CD4-positive, alpha-beta T cell (primary cell): ENCODE measurements at regions not wholly inside any gene's neighbourhood (a gene's known extent, or its start where the extent isn't known, plus 50 kb on each side); places are given as distances from the start of the nearest gene placed in this dataset.

Experiments
- ATAC-seq: fragments of 200-7000 bp; cut with Tn5 transposase; one replicate; pipeline ENCODE4 v1.10.0; 2022; ENCODE audit warnings: mild to moderate bottlenecking; ENCODE audit not compliant: poor library complexity
- CTCF ChIA-PET: fragments of 350-600 bp; sonication (Branson Sonifier 250); formaldehyde crosslinking; loops from one replicate; lab custom pipeline; 2021; ENCODE audit warnings: antibody characterized with exemption, inconsistent platforms; lab: Charles Lee
- POLR2A ChIA-PET: fragments of 350-600 bp; sonication (Branson Sonifier 250); formaldehyde crosslinking; loops from one replicate; lab custom pipeline; 2021; ENCODE audit warnings: antibody characterized with exemption, inconsistent platforms; lab: Charles Lee
- DNase-seq, 14 experiments: peaks; one replicate each; pipeline ENCODE4 v3.0.0-alpha.2; 2013 to 2020; ENCODE audit warnings: mixed read lengths in 2 of 14
- H3K27ac ChIP-seq, 2 donors: one replicate each; pipeline versions ENCODE4 v1.5.1 to v1.7.0; 2013; ENCODE audit warnings: low read length in 2 of 2, low read depth in 1 of 2, mild to moderate bottlenecking in 1 of 2
- H3K27me3 ChIP-seq, 2 experiments: 1 replicate in 1 of 2; 2 replicates in 1 of 2; pipeline versions ENCODE4 v1.6.1 to v1.7.0; 2013; ENCODE audit warnings: low read length in 2 of 2, control low read depth in 1 of 2, mild to moderate bottlenecking in 1 of 2, moderate library complexity in 1 of 2; ENCODE audit not compliant: insufficient read depth in 2 of 2, control insufficient read depth in 1 of 2
- H3K36me3 ChIP-seq: one replicate; pipeline ENCODE4 v1.6.1; 2013; ENCODE audit warnings: low read length, control low read depth; ENCODE audit not compliant: insufficient read depth
- H3K4me1 ChIP-seq: one replicate; pipeline ENCODE4 v1.6.1; 2013; ENCODE audit warnings: low read length, control low read depth; ENCODE audit not compliant: insufficient read depth
- H3K4me3 ChIP-seq: one replicate; pipeline ENCODE4 v1.5.1; 2013; ENCODE audit warnings: mild to moderate bottlenecking, low read length, moderate library complexity
- H3K9me3 ChIP-seq, 2 experiments: 1 replicate in 1 of 2; 2 replicates in 1 of 2; pipeline versions ENCODE4 v1.6.1 to v1.7.0; 2013; ENCODE audit warnings: low read length in 2 of 2, mild to moderate bottlenecking in 2 of 2, control low read depth in 1 of 2, moderate library complexity in 1 of 2; ENCODE audit not compliant: control insufficient read depth in 1 of 2, insufficient read depth in 1 of 2
- H3K27ac Mint-ChIP-seq: one replicate; pipeline ENCODE4 v1.8.0; 2020; ENCODE audit warnings: mixed read lengths
- H3K27me3 Mint-ChIP-seq: one replicate; pipeline ENCODE4 v1.8.0; 2021; ENCODE audit warnings: mixed read lengths
- H3K36me3 Mint-ChIP-seq: one replicate; pipeline ENCODE4 v1.8.0; 2021; ENCODE audit warnings: low read depth, mixed read lengths
- H3K4me1 Mint-ChIP-seq: one replicate; pipeline ENCODE4 v1.8.0; 2021; ENCODE audit warnings: low read depth, mixed read lengths
- H3K4me3 Mint-ChIP-seq: one replicate; pipeline ENCODE4 v1.8.0; 2020; ENCODE audit warnings: mild to moderate bottlenecking, mixed read lengths
- H3K9me3 Mint-ChIP-seq: one replicate; pipeline ENCODE4 v1.8.0; 2020; ENCODE audit warnings: mixed read lengths
- CTCF ChIP-seq: fragments of 200-600 bp; IDR thresholded peaks from one replicate; pipeline ENCODE4 v1.8.0; 2022; ENCODE audit warnings: antibody characterized with exemption, mild to moderate bottlenecking
- intact Hi-C, 2 experiments: fragments of 100-400 bp; cut with DNase I in 1 of 2; cut with micrococcal nuclease in 1 of 2; formaldehyde crosslinking; loops; one replicate each; pipeline versions ENCODE4 v1.15.1 to v1.9.0; 2023 to 2025; cut with DNase I, micrococcal nuclease

DNA sequence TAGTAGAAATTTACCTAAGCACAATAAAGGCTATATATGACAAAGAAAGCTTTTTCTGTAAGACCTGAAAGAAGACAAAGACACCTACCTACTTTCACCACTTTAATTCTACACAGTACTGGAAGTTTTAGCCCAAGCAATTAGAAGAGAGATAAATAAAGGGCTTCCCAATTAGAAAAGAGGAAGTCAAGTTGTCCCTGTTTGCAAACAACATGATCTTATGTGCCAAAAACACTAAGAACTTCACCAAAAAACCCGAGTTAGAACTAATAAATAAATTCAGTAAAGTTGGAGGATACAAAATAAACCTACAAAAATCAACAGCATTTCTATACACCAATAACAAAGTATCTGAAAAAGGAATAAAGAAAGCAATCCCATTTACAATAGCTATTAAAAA is 190.9 kb downstream of the NR2F2 start:
- Mint-ChIP-seq H3K4me1 (no peaks in the 10 kb centered on the region), H3K4me3 (no peak overlapping the region), H3K36me3 (no peaks in the 10 kb centered on the region), H3K27me3 (no peaks in the 10 kb centered on the region), H3K27ac (no peak overlapping the region), H3K9me3 (peaks cover 6% of the 10 kb centered on the region)
- intact Hi-C loops = no loop called here
- Histone ChIP-seq H3K27ac (no peak overlapping the region), H3K4me3 (no peak overlapping the region), H3K36me3 (no peaks in the 10 kb centered on the region), H3K4me1 (no peaks in the 10 kb centered on the region), H3K27me3 (no peaks in the 10 kb centered on the region), H3K9me3 (no peaks in the 10 kb centered on the region)
- ChIA-PET POLR2A (no interaction called here), CTCF (no interaction called here)
- DNase-seq (no peak), ATAC-seq (no peak)
- TF ChIP-seq CTCF = no peak

DNA sequence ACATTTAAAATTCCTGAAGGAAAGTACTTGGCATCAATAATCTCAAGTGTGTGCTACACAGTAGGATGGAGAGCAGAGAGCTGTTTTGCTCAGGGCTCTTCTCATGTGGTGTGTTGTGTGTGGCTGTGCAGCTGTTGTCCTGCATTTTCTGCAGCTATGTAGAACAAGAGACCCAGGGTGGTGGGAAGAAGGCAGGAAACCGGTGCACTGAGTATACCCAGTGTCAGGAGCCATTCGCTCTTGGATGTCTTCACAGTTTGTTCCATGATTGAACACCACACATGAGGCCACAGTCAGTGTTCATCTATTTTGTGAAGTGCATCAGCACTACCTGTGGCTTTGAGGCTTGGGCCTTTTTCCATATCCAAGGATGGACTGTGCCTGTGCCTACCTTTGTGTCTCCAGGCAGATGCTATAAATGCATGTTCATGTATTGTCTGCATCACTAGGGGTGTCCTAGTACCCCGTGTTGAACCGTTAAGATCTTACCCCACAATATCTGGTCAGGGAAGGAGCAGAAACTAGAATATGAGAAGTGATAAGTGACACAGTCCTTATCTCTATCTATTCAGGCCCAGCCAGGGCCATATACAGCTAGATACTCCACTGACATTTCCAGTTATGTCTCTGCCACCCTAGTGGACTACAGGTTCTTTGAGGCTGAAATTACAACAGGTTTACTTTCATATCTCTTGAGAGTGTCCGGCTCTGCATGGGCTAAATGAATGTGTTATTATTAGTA is 194.3 kb downstream of the NR2F2 start:
- no peak overlapping the region for H3K27ac ChIP-seq
- CTCF ChIA-PET = no interaction called here
- Mint-ChIP-seq H3K9me3 (peaks cover 3% of the 10 kb centered on the region), H3K4me1 (no peaks in the 10 kb centered on the region), H3K36me3 (no peaks in the 10 kb centered on the region), H3K27me3 (no peaks in the 10 kb centered on the region), H3K27ac (no peak overlapping the region), H3K4me3 (no peak overlapping the region)
- TF ChIP-seq CTCF = no peak
- POLR2A ChIA-PET = interaction anchor here (0.6 kb wide), 1 partner anchor 1119 kb away, joined by 3 read pairs; no protein-coding TSS in a partner anchor
- DNase-seq (no peak), ATAC-seq (no peak)
- no peaks in the 10 kb centered on the region for H3K27me3 ChIP-seq
- no peaks in the 10 kb centered on the region for H3K9me3 ChIP-seq
- no peaks in the 10 kb centered on the region for H3K36me3 ChIP-seq
- no peaks in the 10 kb centered on the region for H3K4me1 ChIP-seq
- intact Hi-C loops = no loop called here
- no peak overlapping the region for H3K4me3 ChIP-seq

DNA sequence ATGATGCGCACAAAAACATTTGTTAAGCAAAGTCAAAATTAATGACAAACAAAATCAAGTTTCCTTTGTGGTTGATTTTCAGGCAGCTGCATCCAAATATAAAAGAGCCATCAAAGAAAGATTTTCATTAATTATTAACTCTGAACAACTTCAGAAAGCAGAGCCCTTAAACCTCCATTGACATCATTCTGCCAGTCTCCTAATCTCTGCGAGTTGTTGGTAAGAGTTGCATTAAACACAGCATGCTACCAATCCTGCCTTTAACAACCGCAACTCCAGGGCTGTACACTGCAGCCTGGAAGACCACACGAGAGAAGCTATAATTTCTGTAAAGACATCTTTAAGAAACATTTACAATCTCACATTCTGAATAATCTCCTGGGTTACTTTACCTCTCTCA is 204.6 kb downstream of the NR2F2 start:
- no peak overlapping the region for H3K4me3 Mint-ChIP-seq
- ATAC-seq = no peak
- no peaks in the 10 kb centered on the region for H3K4me1 Mint-ChIP-seq
- no peak overlapping the region for H3K27ac ChIP-seq
- no peaks in the 10 kb centered on the region for H3K4me1 ChIP-seq
- no peaks in the 10 kb centered on the region for H3K9me3 Mint-ChIP-seq
- H3K36me3 ChIP-seq = no peaks in the 10 kb centered on the region
- peaks cover 6% of the 10 kb centered on the region for H3K27me3 Mint-ChIP-seq
- no peaks in the 10 kb centered on the region for H3K27me3 ChIP-seq
- no peaks in the 10 kb centered on the region for H3K36me3 Mint-ChIP-seq
- no peak overlapping the region for H3K4me3 ChIP-seq
- DNase-seq = no peak
- intact Hi-C loops = no loop called here
- ChIA-PET CTCF (no interaction called here), POLR2A (no interaction called here)
- no peak overlapping the region for H3K27ac Mint-ChIP-seq
- no peak for TF ChIP-seq CTCF
- no peaks in the 10 kb centered on the region for H3K9me3 ChIP-seq
